ENCODE measurements at regions not wholly inside any gene's neighbourhood (a gene's known extent, or its start where the extent isn't known, plus 50 kb on each side); places are given as distances from the start of the nearest gene placed in this dataset.

GRCh38 chr2:75982719-75983118, 272.0 kb upstream of the GCFC2 start:
- TF ChIP-seq ZFX (IDR thresholded peaks at IDR 0.05; ENCODE audit: borderline replicate concordance): no peak
- no peak overlapping the region for H3K27ac ChIP-seq

DNA sequence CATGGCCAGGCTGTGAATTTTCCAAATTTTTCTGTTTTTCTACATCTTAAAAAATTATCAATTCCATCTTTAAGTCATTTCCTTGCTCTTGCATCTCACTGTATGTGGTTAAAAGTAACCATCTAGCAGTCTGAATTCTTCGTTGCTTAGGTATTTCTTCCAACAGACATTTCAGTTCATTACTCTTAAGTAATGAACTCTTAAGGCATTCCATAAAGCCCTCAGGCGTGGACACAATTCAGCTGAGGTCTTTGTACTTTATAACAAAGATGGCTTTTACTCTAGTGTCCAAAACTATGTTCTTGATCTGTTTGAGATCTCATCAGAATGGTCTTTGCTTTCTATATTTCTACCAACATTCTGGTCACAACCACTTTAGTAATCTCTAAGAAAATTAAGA, 253.9 kb upstream of the GCFC2 start:
- no peak for TF ChIP-seq ZFX (IDR thresholded peaks at IDR 0.05; ENCODE audit: borderline replicate concordance)
- TF ChIP-seq, protein P1, sequence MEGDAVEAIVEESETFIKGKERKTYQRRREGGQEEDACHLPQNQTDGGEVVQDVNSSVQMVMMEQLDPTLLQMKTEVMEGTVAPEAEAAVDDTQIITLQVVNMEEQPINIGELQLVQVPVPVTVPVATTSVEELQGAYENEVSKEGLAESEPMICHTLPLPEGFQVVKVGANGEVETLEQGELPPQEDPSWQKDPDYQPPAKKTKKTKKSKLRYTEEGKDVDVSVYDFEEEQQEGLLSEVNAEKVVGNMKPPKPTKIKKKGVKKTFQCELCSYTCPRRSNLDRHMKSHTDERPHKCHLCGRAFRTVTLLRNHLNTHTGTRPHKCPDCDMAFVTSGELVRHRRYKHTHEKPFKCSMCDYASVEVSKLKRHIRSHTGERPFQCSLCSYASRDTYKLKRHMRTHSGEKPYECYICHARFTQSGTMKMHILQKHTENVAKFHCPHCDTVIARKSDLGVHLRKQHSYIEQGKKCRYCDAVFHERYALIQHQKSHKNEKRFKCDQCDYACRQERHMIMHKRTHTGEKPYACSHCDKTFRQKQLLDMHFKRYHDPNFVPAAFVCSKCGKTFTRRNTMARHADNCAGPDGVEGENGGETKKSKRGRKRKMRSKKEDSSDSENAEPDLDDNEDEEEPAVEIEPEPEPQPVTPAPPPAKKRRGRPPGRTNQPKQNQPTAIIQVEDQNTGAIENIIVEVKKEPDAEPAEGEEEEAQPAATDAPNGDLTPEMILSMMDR (IDR thresholded peaks at IDR 0.05): no peak
- H3K27ac ChIP-seq: no peak overlapping the region

DNA sequence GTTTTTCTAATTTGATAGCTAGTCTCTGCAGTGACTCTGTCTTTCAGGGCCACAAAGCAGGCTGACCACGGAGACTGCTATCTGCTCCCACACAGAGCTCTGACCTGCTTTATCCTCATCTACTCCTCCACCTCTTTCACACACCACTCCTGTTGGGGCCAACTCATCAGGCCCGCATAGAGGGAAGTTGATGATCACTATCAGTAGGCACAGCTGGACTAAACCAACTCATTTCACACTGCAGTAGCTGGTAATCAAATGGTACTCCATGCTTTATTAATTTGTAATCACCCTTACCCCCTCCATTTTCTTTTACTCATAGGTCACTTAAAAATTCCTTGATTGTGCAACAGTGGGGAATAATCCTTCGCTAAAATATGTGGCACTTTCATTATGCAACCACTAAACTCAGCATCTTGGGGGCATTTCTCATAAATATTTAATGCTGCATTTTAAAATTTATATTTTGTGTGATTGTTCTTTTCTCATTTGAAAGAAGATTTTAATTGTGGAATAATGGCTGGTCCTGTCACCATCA, 249.8 kb upstream of the GCFC2 start:
- no peak overlapping the region for H3K27ac ChIP-seq
- TF ChIP-seq, protein P1 (IDR thresholded peaks at IDR 0.05): no peak
- no peak for TF ChIP-seq ZFX (IDR thresholded peaks at IDR 0.05; ENCODE audit: borderline replicate concordance)

- no peak for TF ChIP-seq ZFX (IDR thresholded peaks at IDR 0.05; ENCODE audit: borderline replicate concordance)
- TF ChIP-seq, protein P1 (IDR thresholded peaks at IDR 0.05): no peak
Measured at GRCh38 chr2:75959724-75960471, 249.2 kb upstream of the GCFC2 start.

DNA sequence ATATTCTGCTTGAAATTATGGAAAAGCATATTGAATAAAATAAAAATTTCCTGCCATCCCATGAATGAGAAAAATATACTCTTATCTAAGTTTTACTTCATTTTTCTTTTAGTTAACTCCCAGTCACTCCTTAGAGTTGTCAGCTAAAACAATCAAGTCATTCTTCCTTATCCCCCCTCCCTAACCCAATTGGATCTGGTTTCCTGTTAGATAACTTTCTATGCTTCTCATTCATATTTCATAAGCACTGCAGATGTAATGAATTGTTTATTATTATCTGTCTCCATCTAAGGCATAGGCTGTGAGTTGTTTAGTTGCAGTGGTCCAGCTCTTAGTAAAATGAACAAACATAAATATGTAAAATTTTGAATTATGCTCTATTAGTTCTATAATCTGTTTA, 244.0 kb upstream of the GCFC2 start:
- H3K27ac ChIP-seq: no peak overlapping the region
- TF ChIP-seq, protein P1 (IDR thresholded peaks at IDR 0.05): no peak
- TF ChIP-seq ZFX (IDR thresholded peaks at IDR 0.05; ENCODE audit: borderline replicate concordance): no peak

More at GRCh38 chr2:75959724-75960471, 249.2 kb upstream of the GCFC2 start:
- no peak overlapping the region for H3K27ac ChIP-seq

DNA sequence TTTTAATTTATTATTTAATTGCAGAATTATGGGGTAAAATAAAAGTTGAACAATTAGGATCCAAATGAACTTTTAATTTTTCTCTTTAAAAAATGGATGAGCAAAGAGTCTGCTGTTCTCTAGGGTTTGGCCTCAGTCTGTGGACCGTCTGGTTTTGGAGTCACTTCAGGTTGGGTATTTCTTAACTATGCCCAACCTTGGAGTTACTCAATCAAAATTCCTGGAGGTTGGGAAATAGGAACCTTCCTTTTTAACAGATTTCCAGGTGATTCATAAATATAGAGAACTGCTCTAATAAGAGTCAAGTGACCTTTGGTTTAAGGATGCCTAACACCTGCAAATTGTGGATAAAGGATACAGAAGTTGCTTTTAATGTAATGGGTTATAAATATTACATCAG, 241.5 kb upstream of the GCFC2 start:
- TF ChIP-seq, protein P1 (IDR thresholded peaks at IDR 0.05): no peak
- no peak for TF ChIP-seq ZFX (IDR thresholded peaks at IDR 0.05; ENCODE audit: borderline replicate concordance)
- no peak overlapping the region for H3K27ac ChIP-seq

GRCh38 chr2:75949385-75950030, 238.8 kb upstream of the GCFC2 start:
- TF ChIP-seq, protein P1 (IDR thresholded peaks at IDR 0.05): no peak
- TF ChIP-seq ZFX (IDR thresholded peaks at IDR 0.05; ENCODE audit: borderline replicate concordance): no peak
- H3K27ac ChIP-seq: no peak overlapping the region
